Panc1 (cell line): ENCODE measurements at regions not wholly inside any gene's neighbourhood (a gene's known extent, or its start where the extent isn't known, plus 50 kb on each side); places are given as distances from the start of the nearest gene placed in this dataset.

Source experiments
- ATAC-seq: fragments of 200-7000 bp; cut with Tn5 transposase; 2 replicates; pipeline ENCODE4 v1.9.1; 2020; ENCODE audit warnings: mild to moderate bottlenecking, moderate library complexity
- BruUV-seq: library from RNA; stranded (reverse); fragments of 400-500 nt; replicated peaks from 2 replicates; lab custom pipeline; 2021; lab: Mats Ljungman, UMichigan
- CTCF ChIA-PET: fragments of 300-600 bp; sonication (Branson Sonifier 250); formaldehyde crosslinking; loops from one replicate; lab custom pipeline; 2022; ENCODE audit warnings: antibody characterized with exemption; lab: Charles Lee
- POLR2A ChIA-PET: fragments of 300-600 bp; sonication (Branson Sonifier 250); formaldehyde crosslinking; loops from one replicate; lab custom pipeline; 2022; ENCODE audit warnings: antibody characterized with exemption; lab: Charles Lee
- DNase-seq: peaks from one replicate; pipeline ENCODE4 v3.0.0-alpha.2; 2010; ENCODE audit warnings: low read depth, low spot score
- H3K27ac ChIP-seq: 2 replicates; pipeline ENCODE4 v1.5.1; 2011; ENCODE audit warnings: mild to moderate bottlenecking, low read length, inconsistent platforms
- H3K27me3 ChIP-seq: fragments of 200-500 bp; sonication (Bioruptor generic); 2 replicates; pipeline ENCODE4 v1.6.0; 2014; ENCODE audit warnings: low read length, inconsistent platforms; ENCODE audit not compliant: control insufficient read depth, insufficient read depth
- H3K36me3 ChIP-seq: fragments of 200-500 bp; sonication (Bioruptor generic); 2 replicates; pipeline ENCODE4 v1.5.1; 2014; ENCODE audit warnings: inconsistent platforms, mild to moderate bottlenecking, low read length, moderate library complexity; ENCODE audit not compliant: control insufficient read depth, insufficient read depth
- H3K4me1 ChIP-seq: 2 replicates; pipeline ENCODE4 v1.5.1; 2011; ENCODE audit warnings: inconsistent platforms, mild to moderate bottlenecking, low read length, moderate library complexity; ENCODE audit not compliant: control insufficient read depth, insufficient read depth
- H3K4me3 ChIP-seq, 2 experiments: 2 replicates each; pipeline ENCODE4 v1.5.1; 2011 to 2012; ENCODE audit warnings: low read depth in 2 of 2, low read length in 2 of 2, mild to moderate bottlenecking in 2 of 2, inconsistent platforms in 1 of 2, moderate library complexity in 1 of 2
- H3K9me3 ChIP-seq: fragments of 200-500 bp; sonication (Bioruptor generic); 2 replicates; pipeline ENCODE4 v1.5.1; 2014; ENCODE audit warnings: low read depth, mild to moderate bottlenecking, inconsistent platforms, low read length, moderate library complexity; ENCODE audit not compliant: control insufficient read depth, insufficient read depth
- POLR2AphosphoS5 ChIP-seq: IDR thresholded peaks from 2 replicates; pipeline ENCODE4 v1.6.1; 2012; ENCODE audit warnings: mild to moderate bottlenecking, low read depth, low read length, moderate library complexity
- REST ChIP-seq, 2 experiments: IDR thresholded peaks; 2 replicates each; pipeline ENCODE4 v1.6.1; 2011 to 2012; ENCODE audit warnings: low read depth in 2 of 2, control low read depth in 1 of 2, low read length in 1 of 2, mild to moderate bottlenecking in 1 of 2, moderate library complexity in 1 of 2; ENCODE audit not compliant: insufficient read depth in 1 of 2
- SIN3A ChIP-seq: IDR thresholded peaks from 2 replicates; pipeline ENCODE4 v1.6.1; 2012; ENCODE audit warnings: low read depth, mild to moderate bottlenecking, low read length, moderate library complexity, borderline replicate concordance; ENCODE audit not compliant: insufficient read depth
- TCF7L2 ChIP-seq: IDR thresholded peaks from 2 replicates; pipeline ENCODE4 v1.6.1; 2011; ENCODE audit warnings: mild to moderate bottlenecking, low read depth, low read length, inconsistent platforms
- in situ Hi-C: cut with HindIII; loops from 2 replicates; pipeline ENCODE4 v1.10.0; 2016; ENCODE audit warnings: low sequenced_read_pairs, low pct_unique_long_range_greater_than_20kb
- intact Hi-C: fragments of 100-400 bp; cut with micrococcal nuclease; formaldehyde crosslinking; loops from one replicate; pipeline ENCODE4 v1.10.0; 2022; ENCODE audit not compliant: unreplicated experiment
- TF ChIP-seq, protein P1 (sequence below): fragments of 450-650 bp; IDR thresholded peaks from 2 replicates; pipeline ENCODE4 v1.5.1; 2017; ENCODE audit warnings: mild to moderate bottlenecking

DNA sequence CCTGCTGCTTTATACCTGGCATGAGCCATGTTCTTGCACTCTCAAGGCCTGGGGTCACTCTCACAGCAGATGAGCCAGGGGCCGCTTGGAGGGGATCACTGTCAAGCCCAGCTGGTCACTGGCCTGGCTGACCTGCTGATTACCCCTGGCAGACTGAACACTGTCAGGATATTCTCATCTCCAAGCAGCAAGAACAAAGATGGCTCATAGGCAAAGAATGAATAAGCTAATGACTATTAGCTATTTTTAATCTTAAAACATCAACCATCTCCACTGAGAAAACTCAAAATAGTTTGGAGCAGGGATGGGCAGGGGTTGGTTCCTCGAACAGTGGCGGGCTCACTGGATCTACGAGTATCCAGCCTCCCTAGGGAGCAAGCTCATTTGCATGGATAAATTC lies 64.4 kb upstream of the ACAN start:
- POLR2A ChIA-PET = no interaction called here
- Histone ChIP-seq H3K27ac (no peak overlapping the region), H3K4me1 (no peaks in the 10 kb centered on the region), H3K9me3 (no peaks in the 10 kb centered on the region), H3K4me3 (no peak overlapping the region), H3K36me3 (no peaks in the 10 kb centered on the region), H3K27me3 (peaks cover 7% of the 10 kb centered on the region)
- in situ Hi-C loops = no loop called here
- DNase-seq (no peak), ATAC-seq (no peak)
- intact Hi-C loops = no loop called here
- BruUV-seq = no TSS peak
- CTCF ChIA-PET = no interaction called here
- no peak for TF ChIP-seq TCF7L2
- no peak for TF ChIP-seq SIN3A

GRCh38 chr15:88739541-88739940 lies 63.7 kb upstream of the ACAN start:
- Histone ChIP-seq H3K4me1 (no peaks in the 10 kb centered on the region), H3K27me3 (peaks cover 12% of the 10 kb centered on the region), H3K27ac (no peak overlapping the region), H3K9me3 (no peaks in the 10 kb centered on the region), H3K36me3 (no peaks in the 10 kb centered on the region), H3K4me3 (no peak overlapping the region)
- DNase-seq (no peak), ATAC-seq (no peak)
- no peak for TF ChIP-seq TCF7L2
- TF ChIP-seq SIN3A = no peak
- TF ChIP-seq POLR2AphosphoS5 = no peak
- TF ChIP-seq, protein P1, sequence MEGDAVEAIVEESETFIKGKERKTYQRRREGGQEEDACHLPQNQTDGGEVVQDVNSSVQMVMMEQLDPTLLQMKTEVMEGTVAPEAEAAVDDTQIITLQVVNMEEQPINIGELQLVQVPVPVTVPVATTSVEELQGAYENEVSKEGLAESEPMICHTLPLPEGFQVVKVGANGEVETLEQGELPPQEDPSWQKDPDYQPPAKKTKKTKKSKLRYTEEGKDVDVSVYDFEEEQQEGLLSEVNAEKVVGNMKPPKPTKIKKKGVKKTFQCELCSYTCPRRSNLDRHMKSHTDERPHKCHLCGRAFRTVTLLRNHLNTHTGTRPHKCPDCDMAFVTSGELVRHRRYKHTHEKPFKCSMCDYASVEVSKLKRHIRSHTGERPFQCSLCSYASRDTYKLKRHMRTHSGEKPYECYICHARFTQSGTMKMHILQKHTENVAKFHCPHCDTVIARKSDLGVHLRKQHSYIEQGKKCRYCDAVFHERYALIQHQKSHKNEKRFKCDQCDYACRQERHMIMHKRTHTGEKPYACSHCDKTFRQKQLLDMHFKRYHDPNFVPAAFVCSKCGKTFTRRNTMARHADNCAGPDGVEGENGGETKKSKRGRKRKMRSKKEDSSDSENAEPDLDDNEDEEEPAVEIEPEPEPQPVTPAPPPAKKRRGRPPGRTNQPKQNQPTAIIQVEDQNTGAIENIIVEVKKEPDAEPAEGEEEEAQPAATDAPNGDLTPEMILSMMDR = no peak
- no peak for TF ChIP-seq REST (IDR thresholded peaks at IDR 0.05; ENCODE audit: insufficient read depth in 1 of 2, low read depth in 2 of 2, low read length in 1 of 2)
- in situ Hi-C loops = no loop called here
- CTCF ChIA-PET = no interaction called here
- intact Hi-C loops = no loop called here
- no TSS peak for BruUV-seq
- POLR2A ChIA-PET = no interaction called here

DNA sequence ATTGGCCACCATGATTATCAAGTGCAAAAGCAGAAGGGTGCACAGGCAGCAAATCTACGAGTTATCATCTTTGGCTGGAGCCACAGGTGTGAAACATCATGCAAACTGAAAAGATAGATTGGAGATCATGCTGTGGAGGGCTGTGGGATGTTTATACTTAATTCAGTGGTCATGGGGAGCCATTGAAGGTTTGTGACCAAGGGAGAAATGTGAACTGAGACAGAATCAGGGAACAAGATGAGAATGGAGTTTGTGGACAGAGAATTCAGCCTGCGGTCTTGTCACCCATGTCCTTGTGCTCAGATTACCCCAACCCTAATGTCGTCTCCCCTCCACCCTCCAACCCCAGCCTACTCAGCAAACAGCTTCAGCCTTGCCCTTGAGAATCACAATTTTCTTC lies 62.9 kb upstream of the ACAN start:
- H3K36me3 ChIP-seq = no peaks in the 10 kb centered on the region
- no TSS peak for BruUV-seq
- intact Hi-C loops (no loop called here), in situ Hi-C loops (no loop called here)
- DNase-seq (no peak), ATAC-seq (no peak)
- peaks cover 10% of the 10 kb centered on the region for H3K27me3 ChIP-seq
- POLR2A ChIA-PET = no interaction called here
- H3K4me3 ChIP-seq = no peak overlapping the region
- H3K27ac ChIP-seq = no peak overlapping the region
- CTCF ChIA-PET = no interaction called here
- no peaks in the 10 kb centered on the region for H3K4me1 ChIP-seq
- no peaks in the 10 kb centered on the region for H3K9me3 ChIP-seq
- TF ChIP-seq, protein P1 = no peak
- no peak for TF ChIP-seq REST (IDR thresholded peaks at IDR 0.05; ENCODE audit: insufficient read depth in 1 of 2, low read depth in 2 of 2, low read length in 1 of 2)
- no peak for TF ChIP-seq TCF7L2
- no peak for TF ChIP-seq POLR2AphosphoS5
- TF ChIP-seq SIN3A = no peak
